PFSK-1 (cell line): ENCODE measurements at regions not wholly inside any gene's neighbourhood (a gene's known extent, or its start where the extent isn't known, plus 50 kb on each side); places are given as distances from the start of the nearest gene placed in this dataset.

Experiments used
- FOXP2 ChIP-seq: optimal IDR thresholded peaks from 2 replicates; pipeline ENCODE3; 2011; ENCODE audit warnings: borderline replicate concordance, control low read depth, inconsistent platforms; ENCODE audit not compliant: insufficient read depth; ENCODE audit errors: extremely low read length, extremely low read depth
- POLR2AphosphoS5 ChIP-seq: IDR thresholded peaks from 2 replicates; pipeline ENCODE4 v1.6.1; 2012; ENCODE audit warnings: low read depth, mild to moderate bottlenecking, control low read depth, low read length, moderate library complexity
- REST ChIP-seq, 2 experiments: IDR thresholded peaks; 2 replicates each; pipeline versions ENCODE4 v1.6.1 to v1.8.0; 2011 to 2012; ENCODE audit warnings: low read depth in 2 of 2, low read length in 2 of 2, control low read depth in 1 of 2, inconsistent platforms in 1 of 2, mild to moderate bottlenecking in 1 of 2, moderate library complexity in 1 of 2; ENCODE audit not compliant: insufficient read depth in 1 of 2
- SIN3A ChIP-seq: IDR thresholded peaks from 2 replicates; pipeline ENCODE4 v1.6.1; 2012; ENCODE audit warnings: mild to moderate bottlenecking, low read length, moderate library complexity, borderline replicate concordance; ENCODE audit not compliant: insufficient read depth

- TF ChIP-seq POLR2AphosphoS5 = no peak
- no peak for TF ChIP-seq SIN3A
- TF ChIP-seq FOXP2 = no peak
- TF ChIP-seq REST (IDR thresholded peaks at IDR 0.05; ENCODE audit: insufficient read depth in 1 of 2, low read depth in 2 of 2, low read length in 2 of 2) = no peak
These were observed 833.3 kb downstream of the CDH9 start for GRCh38 chr5:26205121-26205520.
